ENCODE measurements at regions not wholly inside any gene's neighbourhood (a gene's known extent, or its start where the extent isn't known, plus 50 kb on each side); places are given as distances from the start of the nearest gene placed in this dataset.
"Not testable (repeated sequence)": the region's sequence is repeated elsewhere in the genome, so short reads cannot be mapped to it uniquely, and the experiment has no call there.

DNA sequence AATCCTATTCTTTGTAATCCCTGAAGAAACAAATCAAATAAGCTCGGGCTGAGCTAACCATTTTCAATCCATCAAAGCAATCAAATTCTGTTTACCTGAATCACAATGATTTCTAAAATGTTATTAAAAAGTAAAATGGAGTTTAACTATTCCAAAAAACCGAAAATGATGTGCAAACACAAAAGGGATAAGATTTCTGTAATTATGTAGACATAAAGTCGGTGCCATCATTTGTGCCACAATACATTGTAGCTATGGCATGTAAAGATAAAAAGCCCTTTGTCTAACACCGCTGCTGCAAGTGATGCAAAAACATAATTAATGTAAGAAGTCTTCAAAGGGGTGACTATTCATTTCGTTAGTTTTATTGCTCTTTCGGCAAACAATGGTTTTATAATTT is 125.1 kb upstream of the FAM204A start:
- no peak for DNase-seq (ENCODE audit: low read depth in 2 of 2)

GRCh38 chr10:118465300-118465874 is 123.3 kb upstream of the FAM204A start:
- no peak for DNase-seq (ENCODE audit: low read depth in 2 of 2)

DNA sequence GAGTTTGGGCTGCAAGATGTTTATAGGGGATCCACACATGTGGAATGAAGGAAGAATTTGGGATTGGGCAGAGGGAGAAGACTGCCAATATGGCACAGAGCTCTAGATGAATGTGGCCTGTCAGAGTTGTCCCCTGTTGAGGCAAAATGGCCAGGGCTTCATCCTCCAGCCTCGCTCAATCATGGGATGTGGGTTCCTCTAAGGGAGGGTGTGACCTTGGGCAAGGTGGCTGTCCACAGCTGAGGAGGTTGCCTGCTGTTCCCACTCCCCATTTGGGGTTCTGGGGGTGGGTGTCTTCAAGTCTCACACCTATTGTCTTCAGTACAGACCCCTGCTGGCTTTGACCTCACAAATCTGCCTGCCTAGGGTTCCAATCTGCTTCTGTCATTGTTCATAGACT is 121.6 kb upstream of the FAM204A start:
- DNase-seq (ENCODE audit: low read depth in 2 of 2), result no peak

DNA sequence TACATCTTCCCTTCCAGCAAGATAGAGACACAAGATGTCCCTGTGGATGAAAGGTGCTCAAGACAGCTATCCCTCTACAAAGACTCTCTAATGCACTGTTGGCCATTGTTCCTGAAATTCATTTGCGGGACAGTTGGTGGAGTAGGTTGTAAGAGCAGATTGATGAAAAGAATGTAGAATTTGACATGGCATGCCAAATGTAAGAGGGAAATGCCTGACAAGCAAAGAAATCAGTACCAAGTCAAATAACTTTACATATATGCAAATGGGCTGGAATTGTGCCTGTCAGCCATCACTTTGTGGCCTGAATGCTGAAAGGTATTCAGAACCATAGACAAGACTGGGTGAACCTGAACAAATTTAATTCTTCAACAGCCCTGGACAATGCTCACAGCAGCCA is 120.3 kb upstream of the FAM204A start:
- DNase-seq (ENCODE audit: low read depth in 2 of 2), result no peak

DNA sequence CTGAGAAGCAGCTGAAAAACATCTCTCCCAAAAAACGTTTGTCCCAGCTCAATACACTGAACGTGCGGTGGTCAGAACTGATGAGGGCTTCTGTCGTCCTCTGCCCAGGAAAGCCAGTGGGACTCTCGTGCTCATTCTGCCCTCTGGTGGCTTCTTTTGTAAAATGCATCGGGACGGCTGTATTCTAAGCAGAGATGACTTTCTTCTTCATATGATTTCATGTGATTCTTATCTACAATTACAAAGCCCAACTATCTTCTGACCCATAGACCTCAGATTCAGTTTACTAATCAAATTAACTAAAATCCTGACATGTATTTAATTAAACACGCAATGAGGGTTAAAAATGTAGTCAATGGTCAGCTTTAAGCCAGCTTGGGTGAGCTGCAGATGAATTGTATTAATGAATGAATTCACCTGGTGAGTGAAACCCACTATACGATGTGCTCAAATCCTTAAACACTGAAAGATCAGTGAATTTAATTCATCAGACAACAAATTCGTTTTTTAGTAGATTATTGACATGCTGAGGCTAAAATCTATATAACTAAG is 117.6 kb upstream of the FAM204A start:
- DNase-seq (ENCODE audit: low read depth in 2 of 2), result peak; percentile 28 to 44

- no peak for DNase-seq (ENCODE audit: low read depth in 2 of 2)
Measured at GRCh38 chr10:118458957-118459641, 117.0 kb upstream of the FAM204A start.

GRCh38 chr10:118457824-118458428 is 115.8 kb upstream of the FAM204A start:
- no peak for DNase-seq (ENCODE audit: low read depth in 2 of 2)

- no peak for DNase-seq (ENCODE audit: low read depth in 2 of 2)
Measured at GRCh38 chr10:118455181-118455695, 113.1 kb upstream of the FAM204A start.

DNA sequence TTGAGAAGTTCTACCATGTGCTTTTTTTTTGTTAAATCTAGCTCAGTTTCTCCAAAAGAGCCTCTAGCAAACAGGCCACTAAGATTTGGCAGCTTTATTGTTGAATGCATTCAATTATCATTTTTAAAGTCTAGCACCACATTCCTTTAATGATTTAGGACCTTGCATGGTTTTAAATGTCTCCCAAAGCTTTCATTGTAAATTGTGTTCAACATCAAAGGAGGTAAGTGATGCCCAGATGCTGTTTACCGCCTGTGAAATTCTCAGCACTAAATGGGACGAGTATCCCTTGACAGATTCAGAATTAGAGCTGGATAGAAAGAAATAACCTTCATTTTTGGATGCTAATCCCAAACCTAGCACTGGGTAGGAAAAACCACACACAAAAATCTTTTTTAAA is 112.1 kb upstream of the FAM204A start:
- no peak for DNase-seq (ENCODE audit: low read depth in 2 of 2)

GRCh38 chr10:118452098-118452497 is 110.0 kb upstream of the FAM204A start:
- no peak for DNase-seq (ENCODE audit: low read depth in 2 of 2)

DNA sequence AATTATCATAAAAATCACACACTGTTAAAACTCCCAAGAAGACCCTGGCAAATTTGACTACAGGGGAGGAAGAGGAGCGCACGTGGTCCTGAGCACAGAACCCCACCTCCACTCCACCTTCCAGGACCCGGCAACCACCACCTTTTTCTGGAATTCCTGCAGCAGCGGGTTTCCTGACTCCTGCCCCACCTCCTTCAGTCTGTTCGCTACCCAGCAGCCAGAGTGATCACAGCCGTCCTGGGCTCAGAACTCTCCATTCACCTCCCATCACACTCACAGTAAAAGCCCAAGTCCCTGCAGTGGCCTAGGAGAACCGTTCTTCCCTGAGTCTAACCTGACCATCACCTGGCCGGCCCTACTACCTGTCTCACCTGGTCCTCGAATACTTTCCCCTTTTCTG is 107.4 kb upstream of the FAM204A start:
- DNase-seq (ENCODE audit: low read depth in 2 of 2), result no peak

GRCh38 chr10:118448744-118449143 is 106.6 kb upstream of the FAM204A start:
- no peak for DNase-seq (ENCODE audit: low read depth in 2 of 2)

DNA sequence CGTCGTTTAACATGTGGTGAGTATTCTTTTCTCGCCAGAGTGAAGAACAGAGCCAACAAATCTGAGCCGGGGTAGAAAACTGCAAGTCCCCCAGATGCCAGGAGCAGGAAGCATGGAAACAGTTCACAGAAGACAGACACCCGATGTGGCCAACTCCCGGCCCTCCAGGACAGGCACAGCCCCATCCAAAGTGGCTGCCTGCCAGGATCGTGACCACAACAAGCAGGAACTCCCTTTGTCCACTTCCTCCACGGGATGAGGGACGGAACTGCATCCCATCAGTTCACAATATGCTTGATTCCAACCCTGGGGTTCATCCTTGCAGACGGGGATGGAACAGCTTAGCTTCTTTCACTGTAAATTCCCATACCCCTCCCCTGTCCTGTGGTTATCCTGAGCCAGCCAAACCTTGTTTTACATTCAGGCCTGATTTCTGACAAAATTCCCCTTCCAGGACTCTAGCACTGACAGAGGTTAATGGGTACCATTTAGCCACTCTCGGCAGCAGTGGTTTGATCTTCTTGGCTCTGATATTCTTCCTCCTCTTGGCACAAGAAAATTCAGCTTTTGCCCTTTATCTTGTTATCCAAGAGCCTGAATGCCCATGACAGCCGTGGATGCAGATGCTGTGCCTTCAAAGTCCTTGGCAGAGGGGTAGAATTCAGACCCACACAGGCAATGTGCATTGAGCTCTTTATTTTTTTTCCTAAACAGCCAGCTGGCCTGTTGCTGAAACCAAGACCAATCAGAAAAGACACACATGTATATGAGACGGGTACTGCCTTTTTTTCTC is 105.5 kb upstream of the FAM204A start:
- no peak for DNase-seq (ENCODE audit: low read depth in 2 of 2)

GRCh38 chr10:118445535-118445934 is 103.4 kb upstream of the FAM204A start:
- no peak for DNase-seq (ENCODE audit: low read depth in 2 of 2)

GRCh38 chr10:118444069-118444468 is 101.9 kb upstream of the FAM204A start:
- no peak for DNase-seq (ENCODE audit: low read depth in 2 of 2)

- no peak for DNase-seq (ENCODE audit: low read depth in 2 of 2)
Measured at GRCh38 chr10:118442032-118442431, 99.9 kb upstream of the FAM204A start.

DNA sequence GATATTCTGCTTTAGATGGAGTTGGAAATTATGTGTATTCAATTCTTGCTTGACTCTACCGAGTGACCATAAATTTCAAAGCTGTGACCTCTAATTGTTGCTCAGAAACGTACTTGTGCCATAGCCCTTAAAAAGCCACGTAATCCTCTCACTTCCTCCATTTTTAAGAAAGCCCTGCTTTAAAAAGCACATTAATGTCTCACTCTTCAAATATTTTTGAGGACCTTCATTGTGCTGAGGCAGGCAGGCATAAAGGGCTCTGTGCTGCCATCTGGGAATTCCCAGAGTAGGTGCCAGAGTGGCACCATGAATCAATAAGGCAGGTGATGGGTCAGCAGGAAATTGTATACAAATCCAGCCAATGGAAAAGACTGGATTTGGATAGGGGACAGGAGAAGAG is 97.7 kb upstream of the FAM204A start:
- no peak for DNase-seq (ENCODE audit: low read depth in 2 of 2)

DNA sequence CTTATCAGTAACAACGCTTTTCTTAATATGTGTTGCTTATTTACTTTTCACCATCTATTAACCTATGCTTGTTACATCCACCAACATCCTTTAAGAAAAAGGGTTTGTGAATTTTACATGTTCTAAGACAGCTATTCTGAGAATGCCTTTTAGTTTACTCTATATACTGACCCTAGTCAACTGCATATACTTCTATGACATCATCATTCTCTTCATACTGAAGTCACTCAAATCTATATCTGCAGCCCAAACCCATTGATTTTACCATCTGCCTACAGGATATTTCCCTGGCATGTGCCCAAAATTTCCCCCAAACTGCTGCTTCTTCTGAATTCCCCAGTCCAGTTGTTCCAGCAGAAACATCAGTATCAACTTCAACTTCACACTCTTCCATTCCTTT is 94.6 kb upstream of the FAM204A start:
- DNase-seq (ENCODE audit: low read depth in 2 of 2), result no peak

GRCh38 chr10:118430190-118430589 is 88.1 kb upstream of the FAM204A start:
- no peak for DNase-seq (ENCODE audit: low read depth in 2 of 2)

DNA sequence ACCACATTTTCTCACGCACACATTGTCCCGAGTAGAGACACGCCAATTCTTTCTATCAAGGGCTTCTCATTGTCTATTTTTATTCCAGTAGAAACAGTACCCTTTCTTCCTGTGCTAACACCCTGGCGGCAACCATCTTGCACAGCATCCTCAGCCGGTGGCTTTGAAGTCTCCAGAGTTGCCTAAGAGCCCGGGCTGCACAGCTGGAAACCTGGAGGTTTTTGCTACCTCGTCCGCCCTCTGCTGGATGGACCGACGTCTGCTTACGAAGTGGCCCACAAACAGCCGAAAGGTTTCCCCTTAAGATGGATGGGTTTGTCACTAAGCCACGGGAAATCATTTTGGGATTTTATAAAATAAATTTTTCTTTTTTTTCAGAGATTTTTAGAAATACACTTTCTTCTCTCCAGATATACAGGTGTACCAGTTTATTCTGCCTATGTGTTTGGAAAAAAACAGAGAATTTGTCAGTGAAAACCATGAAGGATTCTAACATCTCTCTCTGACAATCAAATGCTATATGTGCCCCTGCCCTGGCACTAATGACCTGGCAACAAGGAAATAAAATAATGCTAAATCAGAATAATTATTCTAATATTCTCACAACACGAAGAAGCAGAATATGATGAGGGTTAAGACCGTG is 81.8 kb upstream of the FAM204A start:
- DNase-seq (ENCODE audit: low read depth in 2 of 2), result peak; percentile 52 to 63

DNA sequence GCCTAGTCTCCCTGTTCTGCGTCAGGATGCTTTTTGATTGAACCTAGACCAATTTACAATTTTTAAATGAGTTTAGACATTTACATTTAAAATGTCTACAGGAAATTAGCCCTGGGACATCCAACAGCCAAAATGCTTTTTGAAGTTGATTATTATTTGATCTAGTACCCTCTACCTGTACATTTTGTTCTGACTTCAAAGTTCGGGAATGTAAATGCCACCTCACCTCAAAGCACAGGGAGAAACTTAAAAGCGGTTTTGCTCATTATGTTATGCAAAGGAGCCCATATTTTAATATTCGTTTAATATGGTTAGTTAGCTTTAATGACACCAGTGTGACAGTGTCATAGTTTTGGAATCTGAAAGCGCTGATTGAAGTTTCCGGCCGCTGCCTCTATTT is 80.1 kb upstream of the FAM204A start:
- no peak for DNase-seq (ENCODE audit: low read depth in 2 of 2)

GRCh38 chr10:118420049-118420448 is 77.9 kb upstream of the FAM204A start:
- DNase-seq (ENCODE audit: low read depth in 2 of 2), result not testable (repeated sequence)

Data from stimulated activated CD4-positive, alpha-beta T cell treated with anti-CD3 and anti-CD28 coated beads, Interleukin-4, amount 100 ng/mL, for 48 hours (primary cell).